H1 (cell line): ENCODE measurements at regions not wholly inside any gene's neighbourhood (a gene's known extent, or its start where the extent isn't known, plus 50 kb on each side); places are given as distances from the start of the nearest gene placed in this dataset.

Source experiments
- CTCF ChIA-PET: fragments of 300-600 bp; sonication (Branson Sonifier 250); formaldehyde crosslinking; loops from one replicate; lab custom pipeline; 2021; ENCODE audit not compliant: partially characterized antibody; lab: Charles Lee
- POLR2A ChIA-PET: fragments of 300-600 bp; sonication (Branson Sonifier 250); formaldehyde crosslinking; loops from one replicate; lab custom pipeline; 2021; ENCODE audit warnings: inconsistent platforms; ENCODE audit not compliant: partially characterized antibody; lab: Charles Lee
- DNase-seq, 2 experiments: peaks; one replicate each; pipeline versions ENCODE4 v3.0.0 to v3.0.0-alpha.2; 2010 to 2022; ENCODE audit warnings: low spot score in 2 of 2, low read depth in 1 of 2, mixed read lengths in 1 of 2
- FAIRE-seq: peaks from 2 replicates; lab custom pipeline; 2011; peaks lifted over from hg19 to GRCh38; lab: Jason Lieb, UNC
- H2AFZ ChIP-seq: 2 replicates; pipeline ENCODE4 v1.8.1; 2012; ENCODE audit warnings: low read length, inconsistent platforms
- H2AK5ac ChIP-seq: 2 replicates; pipeline ENCODE4 v1.6.1; 2013; ENCODE audit warnings: low read depth, low read length
- H2BK120ac ChIP-seq: replicated peaks from 2 replicates; pipeline ENCODE3; 2013; ENCODE audit warnings: low read depth, low read length, inconsistent platforms
- H2BK12ac ChIP-seq: 2 replicates; pipeline ENCODE4 v1.6.1; 2013; ENCODE audit warnings: low read depth, low read length
- H2BK15ac ChIP-seq: 2 replicates; pipeline ENCODE4 v1.6.1; 2013; ENCODE audit warnings: low read length
- H2BK20ac ChIP-seq: 2 replicates; pipeline ENCODE4 v1.6.1; 2013; ENCODE audit warnings: low read length
- H2BK5ac ChIP-seq: 2 replicates; pipeline ENCODE4 v1.6.1; 2013; ENCODE audit warnings: low read depth, low read length
- H3K14ac ChIP-seq: 2 replicates; pipeline ENCODE4 v1.6.1; 2013; ENCODE audit warnings: inconsistent platforms; ENCODE audit not compliant: insufficient read length
- H3K18ac ChIP-seq: 2 replicates; pipeline ENCODE4 v1.6.1; 2013; ENCODE audit warnings: low read length; ENCODE audit errors: extremely low read depth
- H3K23ac ChIP-seq: 2 replicates; pipeline ENCODE4 v1.6.1; 2013; ENCODE audit warnings: inconsistent platforms; ENCODE audit not compliant: insufficient read length
- H3K23me2 ChIP-seq: 2 replicates; pipeline ENCODE4 v1.6.1; 2013; ENCODE audit warnings: low read depth, low read length
- H3K27ac ChIP-seq: 2 replicates; pipeline ENCODE4 v1.6.1; 2011; ENCODE audit warnings: low read depth, low read length, inconsistent platforms
- H3K27me3 ChIP-seq, 4 experiments: replicated peaks in 1 of 4; 1 replicate in 1 of 4; 2 replicates in 3 of 4; pipeline versions ENCODE4 v1.6.1 to v1.8.1; 2011 to 2013; ENCODE audit warnings: low read length in 3 of 4, mild to moderate bottlenecking in 3 of 4, inconsistent platforms in 2 of 4, mixed read lengths in 2 of 4, moderate library complexity in 1 of 4; ENCODE audit not compliant: control insufficient read depth in 3 of 4, insufficient read depth in 3 of 4; ENCODE audit errors: extremely low read depth in 1 of 4
- H3K36me3 ChIP-seq, 4 experiments: 2 replicates each; pipeline versions ENCODE4 v1.6.1 to v1.8.1; 2011 to 2013; ENCODE audit warnings: mild to moderate bottlenecking in 4 of 4, low read length in 3 of 4, moderate library complexity in 2 of 4, control low read depth in 1 of 4, inconsistent platforms in 1 of 4; ENCODE audit not compliant: insufficient read depth in 4 of 4, control insufficient read depth in 2 of 4
- H3K4ac ChIP-seq: replicated peaks from 2 replicates; pipeline ENCODE3; 2013; ENCODE audit warnings: low read length, low read depth, mixed read lengths, inconsistent platforms; ENCODE audit not compliant: insufficient read length
- H3K4me1 ChIP-seq, 4 experiments: replicated peaks in 1 of 4; 1 replicate in 1 of 4; 2 replicates in 3 of 4; pipeline versions ENCODE4 v1.6.1 to v1.8.1; 2011 to 2013; ENCODE audit warnings: low read length in 3 of 4, inconsistent platforms in 2 of 4, mixed read lengths in 1 of 4; ENCODE audit not compliant: insufficient read depth in 4 of 4, control insufficient read depth in 3 of 4
- H3K4me2 ChIP-seq, 2 experiments: 2 replicates each; pipeline versions ENCODE4 v1.6.1 to v1.8.1; 2011 to 2013; ENCODE audit warnings: low read depth in 2 of 2, low read length in 2 of 2, control low read depth in 1 of 2, inconsistent platforms in 1 of 2, mild to moderate bottlenecking in 1 of 2; ENCODE audit not compliant: insufficient read depth in 1 of 2
- H3K4me3 ChIP-seq, 4 experiments: fragments of 200-600, 300-600 bp in 1 of 4; sonication (generic), shearing (Covaris generic), sonication (Bioruptor Twin) in 1 of 4; 2 replicates each; pipeline versions ENCODE4 v1.5.1 to v1.8.1; 2011 to 2016; ENCODE audit warnings: low read length in 4 of 4, low read depth in 3 of 4, control low read depth in 2 of 4, inconsistent platforms in 2 of 4, mild to moderate bottlenecking in 2 of 4, mixed read lengths in 1 of 4, moderate library complexity in 1 of 4; ENCODE audit not compliant: insufficient read depth in 2 of 4; ENCODE audit errors: extremely low read depth in 1 of 4
- H3K56ac ChIP-seq: replicated peaks from 2 replicates; pipeline ENCODE3; 2013; ENCODE audit warnings: low read depth, mild to moderate bottlenecking, mixed read lengths, low read length, inconsistent platforms; ENCODE audit not compliant: insufficient read length
- H3K79me1 ChIP-seq: 2 replicates; pipeline ENCODE4 v1.6.1; 2013; ENCODE audit warnings: low read depth, low read length, control low read depth
- H3K79me2 ChIP-seq, 2 experiments: 2 replicates each; pipeline versions ENCODE4 v1.6.1 to v1.8.1; 2012 to 2013; ENCODE audit warnings: low read length in 2 of 2, mild to moderate bottlenecking in 2 of 2, inconsistent platforms in 1 of 2; ENCODE audit not compliant: insufficient read depth in 2 of 2, control insufficient read depth in 1 of 2
- H3K9ac ChIP-seq, 4 experiments: replicated peaks in 1 of 4; 1 replicate in 1 of 4; 2 replicates in 3 of 4; pipeline versions ENCODE4 v1.6.1 to v1.8.1; 2011 to 2013; ENCODE audit warnings: low read depth in 3 of 4, low read length in 3 of 4, control low read depth in 2 of 4, mild to moderate bottlenecking in 2 of 4, moderate library complexity in 2 of 4, inconsistent platforms in 1 of 4; ENCODE audit errors: extremely low read depth in 1 of 4
- H3K9me3 ChIP-seq, 2 experiments: 2 replicates each; pipeline versions ENCODE4 v1.6.1 to v1.8.1; 2012 to 2013; ENCODE audit warnings: mild to moderate bottlenecking in 2 of 2, moderate library complexity in 2 of 2, control low read depth in 1 of 2, inconsistent platforms in 1 of 2, low read depth in 1 of 2, low read length in 1 of 2, mixed read lengths in 1 of 2; ENCODE audit not compliant: insufficient read depth in 2 of 2
- H4K20me1 ChIP-seq, 2 experiments: replicated peaks in 1 of 2; 2 replicates each; pipeline versions ENCODE3 to v1.8.1; 2011 to 2013; ENCODE audit warnings: inconsistent platforms in 2 of 2, low read length in 2 of 2, mild to moderate bottlenecking in 1 of 2; ENCODE audit not compliant: insufficient read depth in 2 of 2, control insufficient read depth in 1 of 2
- H4K5ac ChIP-seq: 2 replicates; pipeline ENCODE4 v1.6.1; 2013; ENCODE audit warnings: low read length, low read depth, mixed read lengths, inconsistent platforms; ENCODE audit not compliant: insufficient read length
- H4K8ac ChIP-seq: 2 replicates; pipeline ENCODE4 v1.8.0; 2013; ENCODE audit warnings: mild to moderate bottlenecking, moderate library complexity, low read length, inconsistent platforms; ENCODE audit not compliant: insufficient read depth; ENCODE audit errors: extremely low read depth
- H4K91ac ChIP-seq: replicated peaks from 2 replicates; pipeline ENCODE3; 2013; ENCODE audit warnings: low read length, mixed read lengths, inconsistent platforms; ENCODE audit not compliant: insufficient read length
- CBX8 ChIP-seq: fragments of 300-800, 300-1000 bp; sonication (generic); IDR thresholded peaks from 2 replicates; pipeline ENCODE4 v1.7.1; 2016; ENCODE audit warnings: low read depth, low read length, borderline replicate concordance
- CHD1 ChIP-seq: IDR thresholded peaks from 2 replicates; pipeline ENCODE4 v1.6.1; 2012; ENCODE audit warnings: low read depth, low read length, improper control_type of control experiment
- FOSL1 ChIP-seq: IDR thresholded peaks from 2 replicates; pipeline ENCODE4 v1.6.1; 2011; ENCODE audit warnings: mild to moderate bottlenecking, low read depth, low read length, moderate library complexity; ENCODE audit not compliant: insufficient read depth
- GABPA ChIP-seq: IDR thresholded peaks from 2 replicates; pipeline ENCODE4 v1.6.1; 2011; ENCODE audit warnings: mild to moderate bottlenecking, low read length, moderate library complexity, borderline replicate concordance; ENCODE audit not compliant: insufficient read depth
- SIN3A ChIP-seq, 2 experiments: IDR thresholded peaks in 1 of 2; conservative IDR thresholded peaks in 1 of 2; 2 replicates each; pipeline ENCODE4 v1.6.1; 2011 to 2012; ENCODE audit warnings: low read length in 2 of 2, improper control_type of control experiment in 1 of 2, low read depth in 1 of 2, mild to moderate bottlenecking in 1 of 2
- SP1 ChIP-seq: IDR thresholded peaks from 2 replicates; pipeline ENCODE4 v1.6.1; 2011; ENCODE audit warnings: low read depth, low read length
- SUZ12 ChIP-seq: fragments of 200-600 bp; sonication (generic); IDR thresholded peaks from 2 replicates; pipeline ENCODE4 v1.6.1; 2012; ENCODE audit warnings: mild to moderate bottlenecking, inconsistent platforms, low read length, moderate library complexity, mixed read lengths
- WGBS, 2 experiments: shearing (Covaris generic) in 1 of 2; methylation state at CpG; one replicate each; pipeline versions ENCODE4 v1.1.6 to v1.1.7; 2013 to 2015; ENCODE audit warnings: low lambda C conversion rate in 2 of 2, mixed read lengths in 2 of 2, inconsistent platforms in 1 of 2, low coverage in 1 of 2, missing lambda C conversion rate in 1 of 2; ENCODE audit not compliant: insufficient replicate concordance in 2 of 2, insufficient coverage in 1 of 2, insufficient read length in 1 of 2; ENCODE audit errors: extremely low coverage in 1 of 2, missing lambda C conversion rate in 1 of 2; 5-methylcytosine and 5-hydroxymethylcytosine counted together
- TF ChIP-seq, protein P1 (sequence below): IDR thresholded peaks from 2 replicates; pipeline ENCODE4 v1.6.1; 2011; ENCODE audit warnings: low read length, improper control_type of control experiment
- TF ChIP-seq, protein P2 (sequence below): IDR thresholded peaks from 2 replicates; pipeline ENCODE4 v1.6.1; 2012; ENCODE audit warnings: inconsistent platforms
- TF ChIP-seq, protein P3 (sequence below): IDR thresholded peaks from 2 replicates; pipeline ENCODE4 v1.6.1; 2011; ENCODE audit warnings: low read depth, mild to moderate bottlenecking, low read length; ENCODE audit not compliant: insufficient read depth

DNA sequence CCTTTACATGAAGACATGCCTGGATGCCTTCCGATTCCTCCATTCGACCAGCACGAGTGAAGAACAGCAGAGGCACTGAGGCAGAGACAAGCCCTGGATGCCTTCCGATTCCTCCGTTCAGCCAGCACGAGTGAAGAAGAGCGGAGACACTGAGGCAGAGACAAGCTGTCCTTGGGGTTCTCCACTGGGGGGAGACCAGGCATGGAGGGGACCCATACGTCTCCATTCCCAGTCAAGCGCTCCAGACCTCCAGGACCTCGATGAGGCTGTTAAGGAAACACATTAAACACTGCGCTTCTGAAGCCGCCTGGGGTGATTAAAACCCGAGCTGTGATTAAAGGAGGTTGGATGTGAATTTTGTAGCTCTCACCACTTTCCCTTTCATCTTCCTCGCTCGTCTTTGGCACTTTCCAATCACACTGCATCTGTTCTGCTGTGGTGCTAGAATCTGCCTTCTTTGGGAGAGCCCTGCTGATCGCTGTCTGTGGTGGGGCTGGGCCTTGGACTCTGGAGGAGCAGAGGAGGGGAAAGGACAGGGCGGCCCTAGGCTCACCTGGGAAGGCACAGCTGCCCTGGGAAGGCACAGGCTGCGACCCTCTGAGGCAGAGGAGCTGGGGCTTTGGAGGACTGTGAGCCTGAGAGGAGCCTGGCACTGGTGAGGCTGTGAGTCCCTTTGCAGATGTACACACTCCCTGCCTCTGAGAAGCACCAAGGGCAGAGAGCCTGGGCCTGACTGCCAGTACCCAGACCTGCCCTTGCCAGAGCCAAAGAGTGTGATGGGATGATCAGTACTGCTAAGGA lies 463.1 kb upstream of the HS6ST1 start:
- H2AK5ac ChIP-seq = no peak overlapping the region
- no peak overlapping the region for H2BK20ac ChIP-seq
- ChIA-PET CTCF (no interaction called here), POLR2A (no interaction called here)
- FAIRE-seq = no peak
- H3K56ac ChIP-seq = no peak overlapping the region
- no peak overlapping the region for H2BK15ac ChIP-seq
- peak in 1 of 2 experiments; percentile 37 for DNase-seq
- no peaks in the 10 kb centered on the region for H3K79me1 ChIP-seq
- no peaks in the 10 kb centered on the region for H4K20me1 ChIP-seq
- H2BK5ac ChIP-seq = no peak overlapping the region
- H3K23ac ChIP-seq = no peak overlapping the region
- no peak overlapping the region for H4K5ac ChIP-seq
- no peak overlapping the region; the same call in 1 of the 2 replicates for H4K8ac ChIP-seq
- H3K9ac ChIP-seq = no peak overlapping the region
- H3K4me3 ChIP-seq = no peak overlapping the region
- WGBS, 2 experiments = 86% methylated on average over 16 of the region's 18 CpGs; no CpG with 5 or more reads in 1 of the 2 experiments
- no peaks in the 10 kb centered on the region for H3K79me2 ChIP-seq
- H3K4me2 ChIP-seq = no peak overlapping the region
- no peaks in the 10 kb centered on the region for H3K36me3 ChIP-seq
- H3K14ac ChIP-seq = no peak overlapping the region
- H3K4me1 ChIP-seq = peaks cover 0 to 3% (median under 1%) of the 10 kb centered on the region in 4 experiments; a peak in 3 of 7 replicates
- H4K91ac ChIP-seq = no peak overlapping the region
- no peak overlapping the region for H3K27ac ChIP-seq
- no peak overlapping the region for H2BK120ac ChIP-seq
- H3K9me3 ChIP-seq = no peaks in the 10 kb centered on the region
- H3K27me3 ChIP-seq = no peaks in the 10 kb centered on the region
- H2BK12ac ChIP-seq = no peak overlapping the region
- no peak overlapping the region; the same call in 1 of the 2 replicates for H3K18ac ChIP-seq
- H3K23me2 ChIP-seq = no peaks in the 10 kb centered on the region
- TF ChIP-seq CBX8 (no peak), SIN3A (conservative IDR thresholded peaks at IDR 0.05 in 1 of 2, IDR thresholded peaks at IDR 0.05 in 1 of 2; ENCODE audit: low read depth in 1 of 2, low read length in 2 of 2) (no peak), FOSL1 (no peak), SUZ12 (no peak), SP1 (no peak), GABPA (no peak), CHD1 (no peak)
- TF ChIP-seq, protein P1, sequence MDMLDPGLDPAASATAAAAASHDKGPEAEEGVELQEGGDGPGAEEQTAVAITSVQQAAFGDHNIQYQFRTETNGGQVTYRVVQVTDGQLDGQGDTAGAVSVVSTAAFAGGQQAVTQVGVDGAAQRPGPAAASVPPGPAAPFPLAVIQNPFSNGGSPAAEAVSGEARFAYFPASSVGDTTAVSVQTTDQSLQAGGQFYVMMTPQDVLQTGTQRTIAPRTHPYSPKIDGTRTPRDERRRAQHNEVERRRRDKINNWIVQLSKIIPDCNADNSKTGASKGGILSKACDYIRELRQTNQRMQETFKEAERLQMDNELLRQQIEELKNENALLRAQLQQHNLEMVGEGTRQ = no peak
- TF ChIP-seq, protein P2, sequence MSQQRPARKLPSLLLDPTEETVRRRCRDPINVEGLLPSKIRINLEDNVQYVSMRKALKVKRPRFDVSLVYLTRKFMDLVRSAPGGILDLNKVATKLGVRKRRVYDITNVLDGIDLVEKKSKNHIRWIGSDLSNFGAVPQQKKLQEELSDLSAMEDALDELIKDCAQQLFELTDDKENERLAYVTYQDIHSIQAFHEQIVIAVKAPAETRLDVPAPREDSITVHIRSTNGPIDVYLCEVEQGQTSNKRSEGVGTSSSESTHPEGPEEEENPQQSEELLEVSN = no peak
- TF ChIP-seq, protein P3, sequence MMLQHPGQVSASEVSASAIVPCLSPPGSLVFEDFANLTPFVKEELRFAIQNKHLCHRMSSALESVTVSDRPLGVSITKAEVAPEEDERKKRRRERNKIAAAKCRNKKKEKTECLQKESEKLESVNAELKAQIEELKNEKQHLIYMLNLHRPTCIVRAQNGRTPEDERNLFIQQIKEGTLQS = no peak
- H3K4ac ChIP-seq = no peak overlapping the region
- no peak overlapping the region; the same call in 1 of the 2 replicates for H2AFZ ChIP-seq
